ENCODE measurements at regions not wholly inside any gene's neighbourhood (a gene's known extent, or its start where the extent isn't known, plus 50 kb on each side); places are given as distances from the start of the nearest gene placed in this dataset.
"Not testable (repeated sequence)": the region's sequence is repeated elsewhere in the genome, so short reads cannot be mapped to it uniquely, and the experiment has no call there.

- DNase-seq (ENCODE audit: low read depth): no peak
- no peak overlapping the region for H3K4me3 ChIP-seq (ENCODE audit: low read length)
- H3K27me3 ChIP-seq (replicated peaks; ENCODE audit: control insufficient read depth, insufficient read depth, low read length): no peaks in the 10 kb centered on the region
- no peak overlapping the region for H3K9ac ChIP-seq (ENCODE audit: low read length)
- H3K9me3 ChIP-seq (ENCODE audit: control insufficient read depth, low read length): no peaks in the 10 kb centered on the region
- no peaks in the 10 kb centered on the region for H3K36me3 ChIP-seq (ENCODE audit: control insufficient read depth, insufficient read depth, low read length, severe bottlenecking)
- peaks cover 14% of the 10 kb centered on the region for H3K4me1 ChIP-seq (ENCODE audit: control insufficient read depth, insufficient read depth, low read length)
Observed at GRCh38 chr13:50425772-50426171, 410.5 kb downstream of the KCNRG start.

DNA sequence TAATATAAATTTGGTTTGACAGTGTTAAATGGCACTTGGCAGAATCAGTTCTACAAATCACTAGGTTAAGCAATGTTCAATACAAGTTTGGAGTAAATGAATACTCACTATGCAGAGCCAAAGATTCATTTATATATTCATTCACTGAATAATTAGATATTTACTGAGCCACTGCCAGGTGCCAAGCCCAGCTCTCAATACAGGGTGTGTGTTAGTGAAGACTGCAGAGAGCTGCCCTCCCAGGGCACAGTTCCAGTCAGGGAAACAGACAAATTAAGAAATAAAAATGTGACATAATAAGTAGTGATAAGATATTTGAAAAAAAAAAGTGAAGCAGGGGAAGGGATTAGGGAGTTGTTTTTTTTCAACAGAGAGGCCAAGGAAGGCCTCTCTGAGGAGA, 411.7 kb downstream of the KCNRG start:
- Histone ChIP-seq H3K27me3 (replicated peaks; ENCODE audit: control insufficient read depth, insufficient read depth, low read length) (no peaks in the 10 kb centered on the region), H3K9me3 (ENCODE audit: control insufficient read depth, low read length) (no peaks in the 10 kb centered on the region), H3K4me1 (ENCODE audit: control insufficient read depth, insufficient read depth, low read length) (peaks cover 3% of the 10 kb centered on the region), H3K4me3 (ENCODE audit: low read length) (no peak overlapping the region), H3K36me3 (ENCODE audit: control insufficient read depth, insufficient read depth, low read length, severe bottlenecking) (no peaks in the 10 kb centered on the region), H3K9ac (ENCODE audit: low read length) (no peak overlapping the region)
- no peak for DNase-seq (ENCODE audit: low read depth)

DNA sequence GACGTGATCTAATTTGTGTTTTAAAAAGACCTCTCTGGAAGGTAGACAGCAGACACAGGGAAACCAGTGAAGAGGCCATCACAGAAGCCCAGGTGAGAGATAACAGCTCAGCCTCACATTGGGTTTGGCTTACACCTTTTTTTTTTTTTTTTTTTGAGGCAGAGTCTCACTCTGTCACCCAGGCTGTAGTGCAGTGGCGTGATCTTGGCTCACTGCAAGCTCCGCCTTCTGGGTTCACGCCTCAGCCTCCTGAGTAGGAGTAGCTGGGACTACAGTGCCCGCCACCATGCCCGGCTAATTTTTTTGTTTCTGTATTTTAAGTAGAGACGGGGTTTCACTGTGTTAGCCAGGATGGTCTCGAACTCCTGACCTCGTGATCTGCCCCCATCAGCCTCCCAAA, 412.3 kb downstream of the KCNRG start:
- DNase-seq (ENCODE audit: low read depth); H3K27me3 ChIP-seq (replicated peaks; ENCODE audit: control insufficient read depth, insufficient read depth, low read length); H3K4me3 ChIP-seq (ENCODE audit: low read length); H3K9me3 ChIP-seq (ENCODE audit: control insufficient read depth, low read length); H3K4me1 ChIP-seq (ENCODE audit: control insufficient read depth, insufficient read depth, low read length); H3K9ac ChIP-seq (ENCODE audit: low read length); H3K36me3 ChIP-seq (ENCODE audit: control insufficient read depth, insufficient read depth, low read length, severe bottlenecking): not testable (repeated sequence)

GRCh38 chr13:50428183-50428877, 413.1 kb downstream of the KCNRG start:
- Histone ChIP-seq H3K4me3 (ENCODE audit: low read length) (no peak overlapping the region), H3K9ac (ENCODE audit: low read length) (no peak overlapping the region), H3K27me3 (replicated peaks; ENCODE audit: control insufficient read depth, insufficient read depth, low read length) (no peaks in the 10 kb centered on the region), H3K4me1 (ENCODE audit: control insufficient read depth, insufficient read depth, low read length) (no peaks in the 10 kb centered on the region), H3K9me3 (ENCODE audit: control insufficient read depth, low read length) (no peaks in the 10 kb centered on the region), H3K36me3 (ENCODE audit: control insufficient read depth, insufficient read depth, low read length, severe bottlenecking) (no peaks in the 10 kb centered on the region)
- DNase-seq (ENCODE audit: low read depth): no peak

GRCh38 chr13:50435011-50435410, 408.5 kb downstream of the DLEU7 start:
- Histone ChIP-seq H3K9ac (ENCODE audit: low read length) (no peak overlapping the region), H3K4me3 (ENCODE audit: low read length) (no peak overlapping the region), H3K27me3 (replicated peaks; ENCODE audit: control insufficient read depth, insufficient read depth, low read length) (no peaks in the 10 kb centered on the region), H3K36me3 (ENCODE audit: control insufficient read depth, insufficient read depth, low read length, severe bottlenecking) (no peaks in the 10 kb centered on the region), H3K9me3 (ENCODE audit: control insufficient read depth, low read length) (peaks cover 6% of the 10 kb centered on the region), H3K4me1 (ENCODE audit: control insufficient read depth, insufficient read depth, low read length) (peaks cover 18% of the 10 kb centered on the region)
- no peak for DNase-seq (ENCODE audit: low read depth)

DNA sequence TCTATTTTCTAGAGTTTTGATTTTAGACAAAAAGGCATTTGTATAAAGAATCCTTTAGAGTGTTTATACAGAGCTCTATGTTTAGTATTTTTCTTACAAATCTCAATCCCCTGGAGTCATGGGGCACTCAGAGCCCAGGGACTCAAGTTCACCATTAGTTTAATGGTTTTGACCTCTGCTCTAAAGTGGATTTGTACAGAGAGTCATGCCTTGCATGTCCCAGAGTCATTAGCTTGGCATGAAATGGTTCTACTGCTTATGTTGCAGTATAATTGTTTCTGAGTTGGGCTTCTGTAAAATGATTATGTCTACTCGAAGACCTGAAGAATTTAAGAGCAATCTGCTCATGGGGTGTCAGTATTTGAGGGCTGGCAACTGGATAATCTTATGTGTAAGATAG, 406.2 kb downstream of the DLEU7 start:
- peak; percentile 43 for DNase-seq (ENCODE audit: low read depth)
- Histone ChIP-seq H3K27me3 (replicated peaks; ENCODE audit: control insufficient read depth, insufficient read depth, low read length) (no peaks in the 10 kb centered on the region), H3K9me3 (ENCODE audit: control insufficient read depth, low read length) (peaks cover 6% of the 10 kb centered on the region), H3K4me3 (ENCODE audit: low read length) (no peak overlapping the region), H3K36me3 (ENCODE audit: control insufficient read depth, insufficient read depth, low read length, severe bottlenecking) (no peaks in the 10 kb centered on the region), H3K9ac (ENCODE audit: low read length) (no peak overlapping the region), H3K4me1 (ENCODE audit: control insufficient read depth, insufficient read depth, low read length) (peaks cover 18% of the 10 kb centered on the region)

DNA sequence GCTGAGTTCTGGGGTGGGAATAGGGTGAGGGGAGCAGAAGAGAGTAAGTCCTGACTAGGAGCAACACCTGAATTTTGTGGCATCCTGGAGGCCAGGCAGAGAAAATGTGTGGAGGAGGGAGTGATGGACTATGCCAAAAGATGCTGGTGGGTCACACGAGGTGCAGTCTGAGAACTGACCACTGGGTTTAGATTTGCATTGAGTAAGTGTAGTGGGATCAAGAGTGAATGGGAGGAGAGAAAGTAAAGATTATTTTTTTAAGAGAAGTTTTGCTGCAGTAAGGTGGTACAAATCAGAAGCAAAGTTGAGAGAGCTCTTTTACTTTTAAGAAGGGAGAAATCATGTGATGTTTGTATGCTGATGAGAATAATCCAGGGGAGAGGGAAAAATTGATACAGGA, 405.1 kb downstream of the DLEU7 start:
- DNase-seq (ENCODE audit: low read depth): no peak
- H3K9ac ChIP-seq (ENCODE audit: low read length): no peak overlapping the region
- no peaks in the 10 kb centered on the region for H3K36me3 ChIP-seq (ENCODE audit: control insufficient read depth, insufficient read depth, low read length, severe bottlenecking)
- peaks cover 6% of the 10 kb centered on the region for H3K9me3 ChIP-seq (ENCODE audit: control insufficient read depth, low read length)
- H3K4me3 ChIP-seq (ENCODE audit: low read length): no peak overlapping the region
- no peaks in the 10 kb centered on the region for H3K27me3 ChIP-seq (replicated peaks; ENCODE audit: control insufficient read depth, insufficient read depth, low read length)
- peaks cover 18% of the 10 kb centered on the region for H3K4me1 ChIP-seq (ENCODE audit: control insufficient read depth, insufficient read depth, low read length)

- Histone ChIP-seq H3K36me3 (ENCODE audit: control insufficient read depth, insufficient read depth, low read length, severe bottlenecking) (no peaks in the 10 kb centered on the region), H3K4me3 (ENCODE audit: low read length) (no peak overlapping the region), H3K4me1 (ENCODE audit: control insufficient read depth, insufficient read depth, low read length) (peaks cover 18% of the 10 kb centered on the region), H3K9me3 (ENCODE audit: control insufficient read depth, low read length) (no peaks in the 10 kb centered on the region), H3K9ac (ENCODE audit: low read length) (no peak overlapping the region), H3K27me3 (replicated peaks; ENCODE audit: control insufficient read depth, insufficient read depth, low read length) (no peaks in the 10 kb centered on the region)
- no peak for DNase-seq (ENCODE audit: low read depth)
Observed at GRCh38 chr13:50441130-50441529, 402.4 kb downstream of the DLEU7 start.

DNA sequence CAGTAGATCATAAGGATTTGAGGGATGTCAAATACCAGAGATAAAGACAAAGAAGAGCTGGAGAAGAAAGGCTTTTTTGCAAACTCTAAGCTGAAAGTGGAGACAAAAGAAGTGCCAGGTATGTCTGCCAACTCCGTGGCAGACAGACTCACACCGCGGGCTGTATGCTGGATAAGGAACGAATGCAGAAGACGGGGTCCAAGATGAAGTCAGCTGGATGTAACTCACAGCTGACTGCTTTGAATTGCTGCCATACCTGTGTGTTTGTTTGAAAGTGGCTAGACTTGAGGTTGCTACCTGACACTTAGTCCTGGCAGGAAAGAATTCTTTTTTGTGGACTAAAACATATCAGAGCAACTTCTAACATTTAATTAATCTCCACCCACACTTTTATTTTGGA, 398.8 kb downstream of the DLEU7 start:
- no peak overlapping the region for H3K4me3 ChIP-seq (ENCODE audit: low read length)
- no peaks in the 10 kb centered on the region for H3K4me1 ChIP-seq (ENCODE audit: control insufficient read depth, insufficient read depth, low read length)
- no peak overlapping the region for H3K9ac ChIP-seq (ENCODE audit: low read length)
- H3K27me3 ChIP-seq (replicated peaks; ENCODE audit: control insufficient read depth, insufficient read depth, low read length): no peaks in the 10 kb centered on the region
- H3K9me3 ChIP-seq (ENCODE audit: control insufficient read depth, low read length): no peaks in the 10 kb centered on the region
- no peak for DNase-seq (ENCODE audit: low read depth)
- no peaks in the 10 kb centered on the region for H3K36me3 ChIP-seq (ENCODE audit: control insufficient read depth, insufficient read depth, low read length, severe bottlenecking)

DNA sequence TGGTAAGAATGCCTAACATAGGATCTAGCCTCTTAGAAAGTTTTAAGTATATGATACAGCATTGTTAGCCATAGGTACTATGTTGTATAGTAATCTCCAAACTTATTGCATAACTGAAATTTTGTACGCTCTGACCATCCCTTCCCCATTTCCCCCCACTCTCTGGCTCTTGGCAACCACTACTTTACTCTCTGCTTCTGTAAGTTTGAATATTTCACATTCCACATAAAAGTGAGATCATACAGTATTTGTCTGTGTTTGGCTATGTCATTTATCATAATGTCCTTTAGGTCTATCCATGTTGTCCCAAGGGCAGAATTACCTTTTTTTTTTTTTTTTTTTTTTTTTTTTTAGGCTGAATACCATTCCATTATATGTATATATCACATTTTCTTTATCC, 396.9 kb downstream of the DLEU7 start:
- H3K4me3 ChIP-seq (ENCODE audit: low read length): no peak overlapping the region
- no peaks in the 10 kb centered on the region for H3K4me1 ChIP-seq (ENCODE audit: control insufficient read depth, insufficient read depth, low read length)
- no peaks in the 10 kb centered on the region for H3K36me3 ChIP-seq (ENCODE audit: control insufficient read depth, insufficient read depth, low read length, severe bottlenecking)
- no peaks in the 10 kb centered on the region for H3K9me3 ChIP-seq (ENCODE audit: control insufficient read depth, low read length)
- no peak overlapping the region for H3K9ac ChIP-seq (ENCODE audit: low read length)
- no peak for DNase-seq (ENCODE audit: low read depth)
- H3K27me3 ChIP-seq (replicated peaks; ENCODE audit: control insufficient read depth, insufficient read depth, low read length): no peaks in the 10 kb centered on the region

DNA sequence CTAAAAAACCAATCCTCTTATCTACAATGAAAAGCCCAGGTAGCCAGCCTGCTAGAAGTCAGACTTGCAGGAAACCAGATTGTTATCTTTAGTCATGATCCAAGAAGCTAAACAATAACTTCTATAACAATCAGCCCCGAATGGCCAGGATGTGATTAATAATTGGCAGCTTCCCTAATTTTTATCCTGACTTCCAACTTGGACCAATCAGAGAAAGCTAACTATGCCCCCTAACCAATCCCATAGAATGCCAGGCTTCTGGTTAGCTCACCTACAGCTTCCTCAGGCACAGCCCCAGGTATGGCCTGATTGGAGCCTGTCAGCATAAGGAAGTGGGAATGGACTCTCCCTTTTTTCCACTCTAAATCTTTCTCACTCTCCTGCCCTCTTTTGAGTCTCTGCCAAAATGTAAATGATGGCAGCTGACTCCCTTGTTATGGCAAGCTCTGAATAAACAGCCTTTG, 394.9 kb downstream of the DLEU7 start:
- H3K4me3 ChIP-seq (ENCODE audit: low read length): no peak overlapping the region
- H3K9ac ChIP-seq (ENCODE audit: low read length): no peak overlapping the region
- no peaks in the 10 kb centered on the region for H3K9me3 ChIP-seq (ENCODE audit: control insufficient read depth, low read length)
- no peaks in the 10 kb centered on the region for H3K27me3 ChIP-seq (replicated peaks; ENCODE audit: control insufficient read depth, insufficient read depth, low read length)
- no peak for DNase-seq (ENCODE audit: low read depth)
- H3K36me3 ChIP-seq (ENCODE audit: control insufficient read depth, insufficient read depth, low read length, severe bottlenecking): no peaks in the 10 kb centered on the region
- peaks cover 15% of the 10 kb centered on the region for H3K4me1 ChIP-seq (ENCODE audit: control insufficient read depth, insufficient read depth, low read length)

- H3K9ac ChIP-seq (ENCODE audit: low read length): no peak overlapping the region
- DNase-seq (ENCODE audit: low read depth): no peak
- H3K4me3 ChIP-seq (ENCODE audit: low read length): no peak overlapping the region
- H3K9me3 ChIP-seq (ENCODE audit: control insufficient read depth, low read length): no peaks in the 10 kb centered on the region
- peaks cover 19% of the 10 kb centered on the region for H3K4me1 ChIP-seq (ENCODE audit: control insufficient read depth, insufficient read depth, low read length)
- no peaks in the 10 kb centered on the region for H3K36me3 ChIP-seq (ENCODE audit: control insufficient read depth, insufficient read depth, low read length, severe bottlenecking)
- no peaks in the 10 kb centered on the region for H3K27me3 ChIP-seq (replicated peaks; ENCODE audit: control insufficient read depth, insufficient read depth, low read length)
Observed at GRCh38 chr13:50449465-50449864, 394.0 kb downstream of the DLEU7 start.
